ENCODE measurements at regions not wholly inside any gene's neighbourhood (a gene's known extent, or its start where the extent isn't known, plus 50 kb on each side); places are given as distances from the start of the nearest gene placed in this dataset.

- TF ChIP-seq CTCF (IDR thresholded peaks at IDR 0.05) = no peak
- TF ChIP-seq POLR2A (IDR thresholded peaks at IDR 0.05) = no peak
Observed at GRCh38 chr2:3021720-3022119, 355.9 kb downstream of the EIPR1 start.
